ENCODE measurements at regions not wholly inside any gene's neighbourhood (a gene's known extent, or its start where the extent isn't known, plus 50 kb on each side); places are given as distances from the start of the nearest gene placed in this dataset.

DNA sequence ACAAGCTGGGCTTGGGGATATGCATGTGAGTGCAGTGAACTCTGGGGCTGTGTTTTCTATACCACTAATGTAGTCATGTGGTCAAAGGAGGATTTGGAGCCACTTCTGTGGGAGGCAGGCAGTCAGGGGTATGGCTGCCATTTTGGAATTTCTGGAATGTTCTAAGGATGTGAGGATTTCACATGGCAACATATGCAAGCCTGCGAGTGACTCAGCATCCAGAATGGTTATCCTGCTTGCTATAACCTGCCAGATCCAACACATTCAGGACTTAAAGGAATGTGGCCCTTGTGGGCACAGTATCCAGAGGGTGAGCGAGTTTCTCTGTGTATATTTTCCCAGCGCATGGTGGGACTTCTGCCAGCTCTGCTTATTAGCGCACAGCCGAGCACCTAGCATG lies 249.2 kb upstream of the PWP1 start (continued):
- TF ChIP-seq TCF12 (IDR thresholded peaks at IDR 0.05; ENCODE audit: low read depth, low read length) (0 out of 2 replicates have a peak, but pooled peaks have one; percentile 16), RAD21 (IDR thresholded peaks at IDR 0.05 in 1 of 2, conservative IDR thresholded peaks at IDR 0.05 in 1 of 2; ENCODE audit: low read depth in 2 of 2, low read length in 2 of 2) (no peak), TAF1 (IDR thresholded peaks at IDR 0.05; ENCODE audit: low read depth, low read length) (no peak), RXRA (IDR thresholded peaks at IDR 0.05; ENCODE audit: insufficient read depth, low read depth, low read length) (no peak), JUND (IDR thresholded peaks at IDR 0.05; ENCODE audit: low read length) (peak; percentile 68; the same call in 1 of the 2 replicates), CBX5 (IDR thresholded peaks at IDR 0.05; ENCODE audit: low read depth, low read length) (no peak), NRF1 (IDR thresholded peaks at IDR 0.05; ENCODE audit: low read depth, low read length) (no peak)

Data from H1 (cell line).